PC-9 (cell line): ENCODE measurements at regions not wholly inside any gene's neighbourhood (a gene's known extent, or its start where the extent isn't known, plus 50 kb on each side); places are given as distances from the start of the nearest gene placed in this dataset.

Experiments used
- BruUV-seq: library from RNA; stranded (reverse); fragments of 400-500 nt; replicated peaks from 2 replicates; lab custom pipeline; 2021; lab: Mats Ljungman, UMichigan
- CTCF ChIA-PET: fragments of 300-600 bp; sonication (Branson Sonifier 250); formaldehyde crosslinking; loops from one replicate; lab custom pipeline; 2022; ENCODE audit warnings: antibody characterized with exemption; lab: Charles Lee
- POLR2A ChIA-PET: fragments of 300-600 bp; sonication (Branson Sonifier 250); formaldehyde crosslinking; loops from one replicate; lab custom pipeline; 2022; ENCODE audit warnings: antibody characterized with exemption; ENCODE audit not compliant: unreplicated experiment; lab: Charles Lee
- DNase-seq, 2 experiments: peaks; one replicate each; pipeline versions ENCODE4 v3.0.0 to v3.0.0-alpha.2; 2015 to 2022; ENCODE audit warnings: mixed read lengths in 1 of 2
- H2AFZ ChIP-seq: fragments of 200-600 bp; sonication (generic); 2 replicates; pipeline ENCODE4 v1.8.1; 2017; ENCODE audit warnings: antibody characterized with exemption
- H3F3A ChIP-seq: fragments of 200-600 bp; sonication (generic); 2 replicates; pipeline ENCODE4 v1.8.1; 2017; ENCODE audit warnings: antibody characterized with exemption, mild to moderate bottlenecking, low read depth; ENCODE audit not compliant: insufficient read depth
- H3K27ac ChIP-seq: fragments of 200-600 bp; sonication (generic); 2 replicates; pipeline ENCODE4 v1.6.1; 2016; ENCODE audit warnings: mixed run types
- H3K27me3 ChIP-seq: fragments of 200-600 bp; sonication (generic); 2 replicates; pipeline ENCODE4 v1.6.1; 2016; ENCODE audit warnings: low read depth, mixed run types; ENCODE audit not compliant: insufficient read depth
- H3K36me3 ChIP-seq: fragments of 200-600 bp; sonication (generic); 2 replicates; pipeline ENCODE4 v1.6.1; 2016; ENCODE audit warnings: low read depth, mixed run types
- H3K4me1 ChIP-seq: fragments of 200-600 bp; sonication (generic); replicated peaks from 2 replicates; pipeline ENCODE4 v1.6.1; 2016; ENCODE audit warnings: mixed run types; ENCODE audit not compliant: insufficient read depth
- H3K4me2 ChIP-seq: fragments of 200-600 bp; sonication (generic); 2 replicates; pipeline ENCODE4 v1.6.1; 2017; ENCODE audit warnings: mixed run types
- H3K4me3 ChIP-seq: fragments of 200-600 bp; sonication (generic); 2 replicates; pipeline ENCODE4 v1.6.1; 2016; ENCODE audit warnings: mixed run types
- H3K79me2 ChIP-seq: fragments of 200-600 bp; sonication (generic); 2 replicates; pipeline ENCODE4 v1.6.1; 2017; ENCODE audit warnings: low read depth, mixed run types
- H3K9me2 ChIP-seq: fragments of 200-600 bp; sonication (generic); 2 replicates; pipeline ENCODE4 v1.8.1; 2017; ENCODE audit warnings: mild to moderate bottlenecking; ENCODE audit not compliant: insufficient read depth
- H3K9me3 ChIP-seq: fragments of 200-600 bp; sonication (generic); 2 replicates; pipeline ENCODE4 v1.8.1; 2016; ENCODE audit warnings: low read depth; ENCODE audit not compliant: insufficient read depth
- H4K20me1 ChIP-seq: fragments of 200-600 bp; sonication (generic); 2 replicates; pipeline ENCODE4 v1.8.1; 2017; ENCODE audit not compliant: insufficient read depth
- CTCF ChIP-seq: fragments of 200-600 bp; sonication (generic); conservative IDR thresholded peaks from 2 replicates; pipeline ENCODE4 v1.6.1; 2017; ENCODE audit warnings: mixed run types, antibody characterized with exemption, mild to moderate bottlenecking, moderate library complexity
- EZH2 ChIP-seq: fragments of 200-600 bp; sonication (generic); IDR thresholded peaks from 2 replicates; pipeline ENCODE4 v1.8.0; 2017; ENCODE audit warnings: antibody characterized with exemption, low read depth
- intact Hi-C: fragments of 100-400 bp; cut with micrococcal nuclease; formaldehyde crosslinking; loops from one replicate; pipeline ENCODE4 v1.10.0; 2022; ENCODE audit not compliant: unreplicated experiment

GRCh38 chr13:61824168-61824567, 408.5 kb upstream of the PCDH20 start:
- no peaks in the 10 kb centered on the region for H3K9me2 ChIP-seq
- H2AFZ ChIP-seq, result no peak overlapping the region
- no peaks in the 10 kb centered on the region for H3K9me3 ChIP-seq
- DNase-seq, result no peak
- BruUV-seq, result no TSS peak
- H3K4me1 ChIP-seq, result no peaks in the 10 kb centered on the region
- H3K4me2 ChIP-seq, result no peak overlapping the region
- POLR2A ChIA-PET, result no interaction called here
- TF ChIP-seq EZH2 (no peak), CTCF (no peak)
- no peaks in the 10 kb centered on the region for H4K20me1 ChIP-seq
- no peak overlapping the region for H3K4me3 ChIP-seq
- H3K27ac ChIP-seq, result no peak overlapping the region
- no peaks in the 10 kb centered on the region for H3K27me3 ChIP-seq
- intact Hi-C loops, result no loop called here
- no peaks in the 10 kb centered on the region for H3F3A ChIP-seq
- CTCF ChIA-PET, result no interaction called here
- no peaks in the 10 kb centered on the region for H3K79me2 ChIP-seq
- H3K36me3 ChIP-seq, result no peaks in the 10 kb centered on the region

- Histone ChIP-seq H3K4me1 (no peaks in the 10 kb centered on the region), H3K9me2 (no peaks in the 10 kb centered on the region), H3K9me3 (no peaks in the 10 kb centered on the region), H4K20me1 (no peaks in the 10 kb centered on the region), H3K36me3 (no peaks in the 10 kb centered on the region), H3K27ac (no peak overlapping the region), H2AFZ (no peak overlapping the region), H3K4me2 (no peak overlapping the region), H3K4me3 (no peak overlapping the region), H3K27me3 (no peaks in the 10 kb centered on the region), H3F3A (no peaks in the 10 kb centered on the region), H3K79me2 (no peaks in the 10 kb centered on the region)
- CTCF ChIA-PET, result no interaction called here
- POLR2A ChIA-PET, result no interaction called here
- DNase-seq, result no peak
- TF ChIP-seq CTCF (no peak), EZH2 (no peak)
- intact Hi-C loops, result no loop called here
- BruUV-seq, result no TSS peak
Measured at GRCh38 chr13:61812286-61812685, 396.6 kb upstream of the PCDH20 start.

GRCh38 chr13:61810065-61810464, 394.4 kb upstream of the PCDH20 start:
- H3K27ac ChIP-seq, result no peak overlapping the region
- ChIA-PET CTCF (no interaction called here), POLR2A (no interaction called here)
- no peaks in the 10 kb centered on the region for H3K9me3 ChIP-seq
- no peaks in the 10 kb centered on the region for H3K27me3 ChIP-seq
- H4K20me1 ChIP-seq, result no peaks in the 10 kb centered on the region
- no peaks in the 10 kb centered on the region for H3K9me2 ChIP-seq
- no peaks in the 10 kb centered on the region for H3K79me2 ChIP-seq
- H3K4me3 ChIP-seq, result no peak overlapping the region
- H3K4me2 ChIP-seq, result no peak overlapping the region
- no peaks in the 10 kb centered on the region for H3K4me1 ChIP-seq
- intact Hi-C loops, result no loop called here
- TF ChIP-seq EZH2, result no peak
- no peak for TF ChIP-seq CTCF
- H2AFZ ChIP-seq, result no peak overlapping the region
- BruUV-seq, result no TSS peak
- no peaks in the 10 kb centered on the region for H3K36me3 ChIP-seq
- DNase-seq, result no peak
- H3F3A ChIP-seq, result no peaks in the 10 kb centered on the region
